CD4-positive, alpha-beta T cell treated with Interleukin-4 for 1 hour (primary cell): ENCODE measurements at regions not wholly inside any gene's neighbourhood (a gene's known extent, or its start where the extent isn't known, plus 50 kb on each side); places are given as distances from the start of the nearest gene placed in this dataset.

Experiments used
- DNase-seq, 2 donors: peaks; one replicate each; pipeline ENCODE4 v3.0.0-alpha.2; 2020 to 2022

- DNase-seq, result no peak
Measured at GRCh38 chr11:115911613-115912346, 407.6 kb upstream of the CADM1 start.

DNA sequence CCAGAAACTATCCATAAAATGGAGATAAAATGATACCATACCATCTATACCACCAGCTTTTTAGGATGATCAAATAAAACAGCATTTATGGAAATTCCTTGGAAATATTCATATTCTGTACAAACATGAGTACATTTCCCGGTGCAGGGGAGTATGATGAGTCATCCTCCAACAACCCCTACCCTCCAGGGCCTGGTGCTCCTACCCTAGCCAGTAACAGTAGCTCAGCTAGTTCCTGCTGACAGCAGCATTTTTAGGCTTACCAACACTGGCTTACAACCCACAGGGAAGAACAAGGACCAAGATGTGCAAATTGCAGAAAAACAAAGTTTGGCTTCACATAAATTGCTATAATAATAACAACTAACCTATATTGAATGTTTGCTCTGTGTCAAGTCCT lies 406.2 kb upstream of the CADM1 start:
- no peak for DNase-seq

DNA sequence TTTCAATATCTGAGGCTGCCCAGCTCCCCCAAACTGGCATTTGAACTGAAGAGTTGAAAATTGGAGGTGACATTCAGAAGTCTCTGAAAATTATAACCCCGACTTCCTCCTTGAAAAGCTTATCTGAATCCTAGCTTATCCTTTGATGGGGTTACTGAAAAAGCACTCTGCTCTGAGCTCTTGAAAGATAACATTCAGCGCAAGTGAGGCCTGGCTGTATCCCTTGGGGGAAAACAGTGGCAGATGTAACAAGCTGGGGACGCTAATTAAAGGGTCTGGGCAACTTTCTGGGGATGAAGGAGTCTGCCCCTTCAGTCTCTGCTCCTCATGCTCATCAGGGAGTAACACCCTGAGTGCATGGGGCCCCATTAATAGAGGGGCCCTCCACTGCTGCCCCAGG lies 402.0 kb upstream of the CADM1 start:
- DNase-seq, result no peak

GRCh38 chr11:115905341-115906000 lies 401.3 kb upstream of the CADM1 start:
- no peak for DNase-seq

GRCh38 chr11:115903179-115903578 lies 399.0 kb upstream of the CADM1 start:
- DNase-seq, result no peak

GRCh38 chr11:115901069-115901468 lies 396.9 kb upstream of the CADM1 start:
- DNase-seq, result no peak

DNA sequence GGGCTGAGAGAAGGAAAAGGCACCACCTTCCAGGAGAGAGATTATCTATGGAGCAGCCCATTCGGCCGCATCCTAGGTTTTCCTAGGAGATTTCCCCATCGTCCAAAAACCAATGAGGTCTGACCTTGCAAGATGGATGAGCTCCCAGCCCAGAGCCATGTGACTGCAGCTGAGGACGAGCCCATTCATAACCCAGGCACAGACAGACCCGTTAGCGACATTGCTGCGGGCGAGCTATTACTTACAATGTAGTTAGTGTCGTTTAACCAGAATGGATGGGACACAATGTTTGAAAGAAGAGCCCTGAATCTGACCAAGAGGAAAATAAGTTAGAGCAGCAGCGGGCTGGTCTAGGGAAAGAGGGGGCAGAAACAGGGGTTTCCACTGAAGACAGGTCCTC lies 395.9 kb upstream of the CADM1 start:
- DNase-seq, result no peak

DNA sequence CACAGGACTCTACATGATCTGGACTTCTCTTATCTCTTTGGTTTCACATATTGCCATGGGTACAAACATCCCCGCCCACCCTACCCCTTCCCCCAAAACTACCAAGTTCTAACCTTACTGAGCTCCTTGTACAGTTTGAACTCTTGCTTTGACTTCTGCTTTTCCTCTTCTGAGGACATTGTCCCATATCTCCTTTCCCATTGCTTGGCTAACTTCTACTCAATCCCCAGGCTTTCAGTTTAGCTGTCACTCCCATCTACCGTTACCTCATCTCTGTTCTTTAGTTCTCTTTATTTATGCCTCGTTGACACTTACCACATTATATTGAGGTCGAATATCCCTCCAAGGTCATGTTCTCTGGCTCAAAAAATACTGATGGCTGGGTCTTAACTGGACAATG lies 393.5 kb upstream of the CADM1 start:
- DNase-seq, result no peak

DNA sequence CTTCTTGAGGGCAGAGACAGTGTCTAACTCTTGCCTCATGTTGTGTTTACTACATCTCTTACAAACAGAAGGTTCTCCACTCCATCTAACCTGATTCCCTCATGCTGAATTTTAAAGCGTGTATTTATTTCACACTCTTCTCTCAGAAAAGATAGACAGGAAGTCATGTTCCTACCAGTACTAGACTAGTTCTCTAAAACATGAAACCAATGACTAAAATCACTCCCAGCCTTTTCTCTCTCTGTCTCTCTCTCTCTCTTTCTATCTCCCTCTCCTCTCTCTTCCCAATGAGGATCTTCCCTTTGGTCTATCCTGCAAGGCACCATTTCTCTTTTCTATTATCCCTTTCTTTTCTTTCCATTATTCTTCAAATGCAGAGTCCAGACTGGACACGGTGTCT lies 391.9 kb upstream of the CADM1 start:
- no peak for DNase-seq

- no peak for DNase-seq
Measured at GRCh38 chr11:115895594-115895993, 391.4 kb upstream of the CADM1 start.

DNA sequence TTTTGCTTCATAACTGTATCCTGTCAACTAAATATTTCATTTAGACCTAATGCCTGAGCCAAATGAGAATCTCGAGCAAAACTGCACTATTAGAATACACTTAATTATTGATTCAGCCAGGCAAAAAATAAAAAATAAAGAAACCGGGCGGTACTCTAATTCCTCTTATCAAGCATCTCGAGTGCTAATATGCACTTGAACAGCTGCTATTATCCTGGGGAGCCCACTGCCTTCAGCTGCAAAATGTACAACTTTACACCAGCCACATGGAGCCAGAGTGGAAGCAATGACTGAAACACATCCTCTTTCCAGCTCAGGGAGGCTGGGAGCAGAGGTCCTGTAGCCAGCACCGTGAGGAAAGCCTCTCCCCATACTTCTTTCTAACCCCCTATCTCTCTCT lies 390.0 kb upstream of the CADM1 start:
- DNase-seq, result no peak

GRCh38 chr11:115893461-115894099 lies 389.4 kb upstream of the CADM1 start:
- no peak for DNase-seq

- no peak for DNase-seq
Measured at GRCh38 chr11:115892016-115892415, 387.8 kb upstream of the CADM1 start.

GRCh38 chr11:115891581-115891980 lies 387.4 kb upstream of the CADM1 start:
- no peak for DNase-seq

DNA sequence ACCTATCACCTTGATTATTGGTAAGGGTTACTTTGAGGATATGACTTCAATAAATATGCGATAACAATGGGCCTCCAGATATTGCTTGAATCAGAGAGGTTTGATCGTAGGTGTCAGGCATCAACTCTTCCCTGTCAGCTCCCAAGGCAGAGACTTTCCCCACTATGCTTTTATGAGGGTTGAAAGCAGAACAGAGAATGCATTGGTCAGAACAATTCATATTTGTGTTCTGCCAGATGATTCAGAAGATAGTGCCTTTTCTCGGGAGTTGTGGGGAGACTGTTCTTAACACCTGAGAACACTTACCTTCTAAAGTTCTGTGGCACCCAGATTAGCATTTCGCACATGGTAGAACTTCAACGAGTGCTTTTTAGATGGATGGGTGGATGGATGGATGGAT lies 386.3 kb upstream of the CADM1 start:
- no peak for DNase-seq

DNA sequence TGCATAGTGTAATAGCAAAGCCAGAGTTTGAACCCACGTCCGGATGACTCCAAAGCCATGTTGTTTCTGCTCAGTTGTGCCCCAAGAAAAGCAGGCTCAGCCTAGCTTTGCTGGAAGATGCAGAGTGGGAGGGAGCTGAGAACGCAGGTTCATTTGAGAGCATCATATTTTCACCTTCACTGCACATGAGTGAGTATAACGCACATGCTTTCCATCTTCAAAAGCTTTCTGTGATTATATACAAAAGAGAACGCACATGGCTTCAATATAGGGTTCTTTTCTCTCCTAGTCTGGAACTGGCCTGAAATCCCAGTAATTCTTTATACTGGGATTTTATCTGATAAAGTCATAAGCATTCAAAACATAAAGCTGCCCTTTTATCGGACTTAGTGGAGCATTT lies 385.5 kb upstream of the CADM1 start:
- no peak for DNase-seq

DNA sequence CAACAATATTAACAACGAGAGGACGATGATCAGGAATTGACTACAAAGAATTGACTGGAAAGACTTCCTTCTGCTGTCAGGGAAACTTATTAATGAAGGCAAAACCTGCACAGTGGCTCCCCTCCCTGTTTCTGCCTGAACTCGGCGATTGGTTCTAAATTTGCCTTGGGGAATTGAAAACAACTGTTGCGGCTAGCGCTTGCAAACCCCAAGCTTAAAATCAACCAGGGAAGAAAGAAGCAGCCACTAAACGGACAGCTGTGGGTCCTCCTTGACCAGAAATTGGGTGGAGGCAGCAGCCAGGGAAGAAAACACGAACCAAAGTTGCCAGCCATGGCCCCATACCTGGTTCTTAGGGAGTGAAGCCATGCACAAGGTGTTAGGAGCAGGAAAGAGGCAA lies 383.5 kb upstream of the CADM1 start:
- DNase-seq, result no peak

DNA sequence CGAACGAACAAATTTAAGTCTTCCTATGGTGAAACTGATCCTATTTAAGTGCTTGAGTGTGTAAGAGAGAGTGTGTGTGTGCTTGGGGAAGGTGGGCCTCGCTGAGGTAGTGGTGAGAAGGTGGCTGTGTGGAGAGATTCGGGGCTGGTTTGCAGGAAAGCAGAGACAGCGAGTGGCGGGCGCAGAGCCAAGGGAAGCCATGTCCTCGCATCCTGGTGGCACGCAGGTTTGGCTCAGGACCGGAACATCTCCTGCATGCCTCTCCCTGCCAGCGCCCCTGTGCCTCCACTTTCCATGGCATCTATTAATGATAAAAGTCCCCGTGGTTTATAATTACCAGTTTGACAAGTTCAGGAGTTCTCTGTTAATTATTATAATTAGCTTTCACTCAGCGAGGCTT lies 383.1 kb upstream of the CADM1 start:
- no peak for DNase-seq

- no peak for DNase-seq
Measured at GRCh38 chr11:115886422-115886733, 382.2 kb upstream of the CADM1 start.

GRCh38 chr11:115885535-115886421 lies 381.6 kb upstream of the CADM1 start:
- DNase-seq, result no peak

GRCh38 chr11:115884800-115885534 lies 380.8 kb upstream of the CADM1 start:
- DNase-seq, result no peak

DNA sequence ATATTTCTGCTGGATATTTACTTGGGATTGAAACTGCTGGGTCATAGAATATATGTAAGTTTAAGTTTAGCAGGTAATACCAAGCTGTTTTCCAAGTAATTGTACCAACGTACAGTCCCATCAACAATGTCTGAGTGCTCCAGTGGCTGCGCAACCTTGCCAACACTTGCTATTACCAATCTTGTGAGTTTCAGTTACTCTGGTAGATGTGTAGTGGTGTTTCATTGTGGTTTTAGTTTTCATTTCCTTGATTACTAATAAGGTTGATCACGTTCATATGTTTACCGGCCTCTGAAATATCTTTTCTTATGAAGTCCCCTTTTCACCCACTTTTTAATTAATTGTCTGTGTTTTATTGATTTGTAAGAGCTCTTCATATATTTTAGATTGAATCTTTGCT lies 370.6 kb upstream of the CADM1 start:
- DNase-seq, result no peak

DNA sequence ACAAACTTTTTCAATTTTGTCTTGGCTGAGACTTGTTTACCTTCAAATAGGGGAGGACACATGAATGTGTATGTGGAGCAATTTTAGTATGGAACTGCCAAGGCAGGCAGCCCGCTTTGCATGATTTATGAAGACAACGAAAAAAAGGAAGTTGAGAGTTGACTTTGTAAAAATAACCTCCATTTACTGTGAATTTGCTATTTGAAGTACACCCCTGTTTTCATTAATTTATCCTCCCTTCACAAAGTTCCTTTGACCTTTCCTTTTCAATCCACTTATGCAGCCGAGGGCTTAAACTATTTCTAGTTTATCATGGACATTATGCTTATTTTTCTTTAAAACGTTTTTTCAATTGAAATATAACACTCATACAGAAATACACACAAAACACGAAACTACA lies 369.6 kb upstream of the CADM1 start:
- DNase-seq, result no peak
